HG03460 (cell line): ENCODE measurements at regions not wholly inside any gene's neighbourhood (a gene's known extent, or its start where the extent isn't known, plus 50 kb on each side); places are given as distances from the start of the nearest gene placed in this dataset.

Experiments
- ATAC-seq: cut with Tn5 transposase; IDR thresholded peaks from one replicate; pipeline ENCODE4 v1.9.1; 2021; ENCODE audit not compliant: unreplicated experiment

GRCh38 chr11:27968461-27968860 is 139.5 kb downstream of the KIF18A start:
- ATAC-seq = no peak

GRCh38 chr11:27965559-27965958 is 142.4 kb downstream of the KIF18A start:
- no peak for ATAC-seq

- no peak for ATAC-seq
Measured at GRCh38 chr11:27963370-27963769, 144.6 kb downstream of the KIF18A start.

- no peak for ATAC-seq
Measured at GRCh38 chr11:27949951-27950738, 157.8 kb downstream of the KIF18A start.

GRCh38 chr11:27945348-27945747 is 162.6 kb downstream of the KIF18A start:
- ATAC-seq = no peak

- ATAC-seq = no peak
Measured at GRCh38 chr11:27938011-27938410, 169.9 kb downstream of the KIF18A start.

- no peak for ATAC-seq
Measured at GRCh38 chr11:27934830-27935145, 173.2 kb downstream of the KIF18A start.

- no peak for ATAC-seq
Measured at GRCh38 chr11:27933992-27934829, 173.7 kb downstream of the KIF18A start.

GRCh38 chr11:27931770-27932169 is 176.2 kb downstream of the KIF18A start:
- ATAC-seq = no peak

- ATAC-seq = no peak
Measured at GRCh38 chr11:27930946-27931345, 177.0 kb downstream of the KIF18A start.

GRCh38 chr11:27928809-27929208 is 179.1 kb downstream of the KIF18A start:
- ATAC-seq = no peak

GRCh38 chr11:27926981-27927481 is 180.9 kb downstream of the KIF18A start:
- no peak for ATAC-seq

GRCh38 chr11:27926486-27926885 is 181.5 kb downstream of the KIF18A start:
- no peak for ATAC-seq

- ATAC-seq = no peak
Measured at GRCh38 chr11:27921472-27921871, 186.5 kb downstream of the KIF18A start.

- peak; percentile 94 for ATAC-seq
Measured at GRCh38 chr11:27916541-27917100, 191.3 kb downstream of the KIF18A start.

- ATAC-seq = no peak
Measured at GRCh38 chr11:27914080-27914479, 193.9 kb downstream of the KIF18A start.

GRCh38 chr11:27913650-27914049 is 194.3 kb downstream of the KIF18A start:
- no peak for ATAC-seq

- ATAC-seq = no peak
Measured at GRCh38 chr11:27912916-27913315, 195.0 kb downstream of the KIF18A start.

GRCh38 chr11:27910186-27910931 is 197.6 kb downstream of the KIF18A start:
- ATAC-seq = no peak

- no peak for ATAC-seq
Measured at GRCh38 chr11:27909386-27909785, 198.6 kb downstream of the KIF18A start.

- ATAC-seq = no peak
Measured at GRCh38 chr11:27908621-27909020, 199.3 kb downstream of the KIF18A start.
